HL-60 (cell line): ENCODE measurements at regions not wholly inside any gene's neighbourhood (a gene's known extent, or its start where the extent isn't known, plus 50 kb on each side); places are given as distances from the start of the nearest gene placed in this dataset.

ENCODE experiments used
- GABPA ChIP-seq: IDR thresholded peaks from 2 replicates; pipeline ENCODE4 v1.6.1; 2012; ENCODE audit warnings: low read depth
- POLR2AphosphoS5 ChIP-seq: IDR thresholded peaks from 2 replicates; pipeline ENCODE4 v1.6.1; 2012; ENCODE audit warnings: low read depth
- REST ChIP-seq: IDR thresholded peaks from 2 replicates; pipeline ENCODE4 v1.6.1; 2012; ENCODE audit warnings: low read depth; ENCODE audit not compliant: insufficient replicate concordance
- SPI1 ChIP-seq: IDR thresholded peaks from 2 replicates; pipeline ENCODE4 v1.6.1; 2012; ENCODE audit warnings: low read depth, mild to moderate bottlenecking, borderline replicate concordance
- TF ChIP-seq, protein P1 (sequence below): IDR thresholded peaks from one replicate; pipeline ENCODE4 v1.5.1; 2011; ENCODE audit warnings: low read length, control low read depth, inconsistent platforms; ENCODE audit not compliant: insufficient read depth

DNA sequence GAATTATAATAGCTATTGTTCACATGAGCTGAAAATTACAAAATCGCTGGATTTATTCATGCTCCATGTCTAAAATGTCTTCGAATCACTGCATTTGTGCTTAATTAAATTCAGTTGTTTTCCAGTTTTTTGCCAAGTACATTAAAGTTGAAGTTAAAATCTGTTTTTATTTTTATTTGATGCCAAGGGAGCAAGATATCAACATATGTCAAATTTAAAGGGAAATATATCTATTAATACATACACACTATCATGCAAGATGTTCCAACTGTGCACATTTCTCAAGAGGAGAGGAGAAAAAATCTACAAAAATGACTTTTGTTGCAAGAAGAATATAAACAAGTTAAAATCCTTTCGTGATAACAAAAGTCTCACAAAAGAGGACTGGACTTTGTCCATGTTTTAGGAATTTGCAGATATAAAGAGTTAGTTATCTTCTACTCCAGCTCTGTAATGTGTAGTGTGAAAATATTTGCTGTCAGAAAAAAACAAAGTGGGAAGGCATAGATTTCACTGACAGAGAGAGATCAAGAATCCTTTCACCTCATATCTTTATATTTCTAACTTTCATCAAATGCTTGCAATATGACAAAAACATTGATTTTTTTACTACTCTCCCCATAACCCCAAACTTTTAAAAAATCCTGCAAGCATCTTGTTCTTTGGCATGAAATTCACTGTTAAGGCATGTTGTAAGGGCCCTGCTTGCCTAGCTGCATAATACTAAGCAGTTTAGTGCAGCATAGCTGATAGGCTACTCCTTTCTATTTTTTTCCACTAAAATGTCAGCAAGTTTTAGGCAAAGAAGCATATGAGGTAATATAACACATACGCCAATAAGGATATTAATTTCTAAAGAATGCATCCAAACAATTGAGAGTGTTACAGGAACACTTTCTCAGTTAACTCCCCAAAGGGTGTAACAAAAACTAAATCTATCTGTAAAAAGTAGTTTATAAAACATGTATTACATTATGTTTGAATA is 340.2 kb upstream of the ADAMTS5 start:
- TF ChIP-seq, protein P1, sequence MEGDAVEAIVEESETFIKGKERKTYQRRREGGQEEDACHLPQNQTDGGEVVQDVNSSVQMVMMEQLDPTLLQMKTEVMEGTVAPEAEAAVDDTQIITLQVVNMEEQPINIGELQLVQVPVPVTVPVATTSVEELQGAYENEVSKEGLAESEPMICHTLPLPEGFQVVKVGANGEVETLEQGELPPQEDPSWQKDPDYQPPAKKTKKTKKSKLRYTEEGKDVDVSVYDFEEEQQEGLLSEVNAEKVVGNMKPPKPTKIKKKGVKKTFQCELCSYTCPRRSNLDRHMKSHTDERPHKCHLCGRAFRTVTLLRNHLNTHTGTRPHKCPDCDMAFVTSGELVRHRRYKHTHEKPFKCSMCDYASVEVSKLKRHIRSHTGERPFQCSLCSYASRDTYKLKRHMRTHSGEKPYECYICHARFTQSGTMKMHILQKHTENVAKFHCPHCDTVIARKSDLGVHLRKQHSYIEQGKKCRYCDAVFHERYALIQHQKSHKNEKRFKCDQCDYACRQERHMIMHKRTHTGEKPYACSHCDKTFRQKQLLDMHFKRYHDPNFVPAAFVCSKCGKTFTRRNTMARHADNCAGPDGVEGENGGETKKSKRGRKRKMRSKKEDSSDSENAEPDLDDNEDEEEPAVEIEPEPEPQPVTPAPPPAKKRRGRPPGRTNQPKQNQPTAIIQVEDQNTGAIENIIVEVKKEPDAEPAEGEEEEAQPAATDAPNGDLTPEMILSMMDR = no peak
- no peak for TF ChIP-seq POLR2AphosphoS5
- no peak for TF ChIP-seq REST
- no peak for TF ChIP-seq SPI1
- no peak for TF ChIP-seq GABPA
